GM12892 (cell line): ENCODE measurements at regions not wholly inside any gene's neighbourhood (a gene's known extent, or its start where the extent isn't known, plus 50 kb on each side); places are given as distances from the start of the nearest gene placed in this dataset.

Experiments
- POLR2A ChIP-seq: IDR thresholded peaks from 2 replicates; pipeline ENCODE4 v1.6.1; 2011; ENCODE audit warnings: low read depth, low read length, control low read depth
- POLR2AphosphoS5 ChIP-seq: IDR thresholded peaks from 2 replicates; pipeline ENCODE4 v1.6.1; 2011; ENCODE audit warnings: low read depth, low read length, control low read depth

DNA sequence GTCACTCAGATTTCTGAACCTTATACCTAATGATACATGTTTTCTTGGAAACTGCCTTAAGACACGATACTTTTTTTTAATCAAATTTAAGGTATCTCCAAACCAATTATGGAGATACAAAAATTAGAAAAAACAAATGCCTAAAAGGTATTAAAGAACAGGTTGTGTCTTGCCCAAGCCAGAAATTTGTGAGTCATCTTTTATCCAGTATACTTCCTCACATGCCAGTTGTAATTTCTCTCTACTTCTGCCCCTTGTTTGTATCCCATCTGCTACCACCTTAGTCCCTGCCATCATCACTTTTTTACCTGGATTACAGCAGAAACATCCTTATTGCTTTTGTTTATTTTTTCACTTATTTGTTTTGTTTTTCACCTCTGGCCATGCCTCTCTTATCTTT, 571.2 kb upstream of the DAB2 start:
- TF ChIP-seq POLR2AphosphoS5 (no peak), POLR2A (no peak)
